ENCODE measurements at regions not wholly inside any gene's neighbourhood (a gene's known extent, or its start where the extent isn't known, plus 50 kb on each side); places are given as distances from the start of the nearest gene placed in this dataset.

DNA sequence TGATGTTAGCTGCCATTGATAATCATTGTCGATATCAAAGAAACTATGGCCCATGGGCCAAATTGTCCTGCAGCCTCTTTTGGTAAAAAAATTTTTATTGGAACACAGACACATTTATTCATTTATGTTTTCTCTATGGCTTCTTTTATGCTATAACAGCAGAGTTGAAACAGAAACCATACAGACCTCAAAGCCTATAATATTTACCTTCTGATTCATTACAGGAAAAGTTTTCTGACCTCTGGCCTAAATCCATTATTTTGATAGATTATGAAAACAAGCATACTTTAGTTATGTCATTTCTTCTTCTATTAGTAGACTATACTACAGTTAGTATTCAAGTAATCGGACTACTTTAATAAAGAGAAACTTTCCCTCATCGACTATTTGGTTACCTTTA is 349.7 kb upstream of the GALNT5 start:
- DNase-seq (ENCODE audit: extremely low read depth, low read depth) = no peak
- TF ChIP-seq, protein P1, sequence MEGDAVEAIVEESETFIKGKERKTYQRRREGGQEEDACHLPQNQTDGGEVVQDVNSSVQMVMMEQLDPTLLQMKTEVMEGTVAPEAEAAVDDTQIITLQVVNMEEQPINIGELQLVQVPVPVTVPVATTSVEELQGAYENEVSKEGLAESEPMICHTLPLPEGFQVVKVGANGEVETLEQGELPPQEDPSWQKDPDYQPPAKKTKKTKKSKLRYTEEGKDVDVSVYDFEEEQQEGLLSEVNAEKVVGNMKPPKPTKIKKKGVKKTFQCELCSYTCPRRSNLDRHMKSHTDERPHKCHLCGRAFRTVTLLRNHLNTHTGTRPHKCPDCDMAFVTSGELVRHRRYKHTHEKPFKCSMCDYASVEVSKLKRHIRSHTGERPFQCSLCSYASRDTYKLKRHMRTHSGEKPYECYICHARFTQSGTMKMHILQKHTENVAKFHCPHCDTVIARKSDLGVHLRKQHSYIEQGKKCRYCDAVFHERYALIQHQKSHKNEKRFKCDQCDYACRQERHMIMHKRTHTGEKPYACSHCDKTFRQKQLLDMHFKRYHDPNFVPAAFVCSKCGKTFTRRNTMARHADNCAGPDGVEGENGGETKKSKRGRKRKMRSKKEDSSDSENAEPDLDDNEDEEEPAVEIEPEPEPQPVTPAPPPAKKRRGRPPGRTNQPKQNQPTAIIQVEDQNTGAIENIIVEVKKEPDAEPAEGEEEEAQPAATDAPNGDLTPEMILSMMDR (IDR thresholded peaks at IDR 0.05; ENCODE audit: low read depth, low read length) = no peak

DNA sequence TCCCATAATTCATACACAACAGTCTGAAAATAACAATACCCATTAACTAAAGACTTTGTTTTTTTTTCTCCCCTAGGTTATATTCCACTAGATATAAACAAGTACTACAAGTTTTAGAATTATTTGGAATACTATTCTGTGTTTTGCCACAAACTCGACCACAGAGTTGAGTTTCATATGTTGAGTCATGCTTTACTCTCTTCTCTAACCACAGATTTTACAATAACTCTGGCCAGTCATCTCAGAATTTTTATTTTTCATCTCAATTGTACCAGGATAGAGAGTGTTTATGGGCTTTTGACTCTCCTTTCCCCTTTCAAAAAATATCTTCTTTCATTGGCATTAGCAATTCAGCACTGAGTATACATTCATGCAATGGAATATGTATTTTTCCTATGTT is 348.7 kb upstream of the GALNT5 start:
- peak; percentile 37 for DNase-seq (ENCODE audit: extremely low read depth, low read depth)
- TF ChIP-seq, protein P1 (IDR thresholded peaks at IDR 0.05; ENCODE audit: low read depth, low read length) = no peak

DNA sequence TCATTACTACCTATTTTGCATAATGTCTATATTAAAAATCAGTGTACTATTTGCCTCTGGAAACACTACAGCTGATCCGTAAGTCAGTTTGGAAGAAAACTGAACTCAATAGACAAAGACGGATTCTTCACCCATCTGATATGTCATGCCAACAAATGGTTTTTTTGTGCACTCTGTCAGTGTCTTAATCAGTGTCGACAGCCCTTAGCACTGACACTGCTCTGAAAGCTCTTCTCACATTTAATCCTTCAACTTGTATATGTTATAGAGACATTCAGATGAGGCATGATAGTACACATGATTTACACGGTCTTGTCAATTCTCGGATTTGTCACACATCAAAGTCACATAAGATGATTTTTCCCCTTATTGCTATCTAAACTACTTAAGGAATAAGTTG is 347.5 kb upstream of the GALNT5 start:
- TF ChIP-seq, protein P1 (IDR thresholded peaks at IDR 0.05; ENCODE audit: low read depth, low read length) = no peak
- DNase-seq (ENCODE audit: extremely low read depth, low read depth) = no peak

DNA sequence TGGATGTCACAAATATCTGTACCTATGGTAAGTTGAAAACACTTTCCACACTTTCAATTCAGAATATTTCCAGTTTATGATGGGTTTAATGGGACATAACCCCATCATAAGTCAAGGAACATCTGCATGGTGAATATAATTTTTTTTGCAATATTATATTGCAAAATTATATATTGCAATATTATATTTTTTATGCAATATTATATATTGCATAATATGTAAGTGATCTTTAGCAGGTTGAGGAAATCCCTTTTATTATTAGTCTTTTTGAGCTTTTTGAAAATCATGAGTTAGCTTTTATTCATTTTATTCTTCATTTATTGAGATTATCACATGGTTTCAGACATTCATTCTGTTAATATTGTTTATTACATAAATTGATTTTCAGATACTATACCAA is 342.2 kb upstream of the GALNT5 start:
- TF ChIP-seq, protein P1 (IDR thresholded peaks at IDR 0.05; ENCODE audit: low read depth, low read length) = no peak
- DNase-seq (ENCODE audit: extremely low read depth, low read depth) = no peak

DNA sequence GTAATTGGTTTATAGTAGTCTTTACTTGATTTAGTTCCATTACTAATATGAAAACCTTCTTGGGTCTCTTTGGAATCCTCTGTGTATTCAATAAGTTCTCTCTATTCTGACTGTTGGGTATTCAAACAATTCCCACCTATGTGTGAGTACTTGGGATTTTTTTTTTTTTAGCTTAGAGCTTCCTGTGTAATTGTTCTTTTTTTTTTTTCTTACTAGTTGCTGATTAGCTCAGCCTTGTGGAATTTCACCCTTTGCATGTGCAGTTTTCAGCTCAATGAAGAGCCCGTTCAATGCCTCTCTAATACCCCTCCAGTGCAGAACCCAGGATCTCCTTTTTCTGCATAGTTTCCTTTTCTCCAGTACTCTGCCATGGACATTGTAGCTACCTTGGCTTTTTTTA is 339.1 kb upstream of the GALNT5 start:
- TF ChIP-seq, protein P1 (IDR thresholded peaks at IDR 0.05; ENCODE audit: low read depth, low read length) = no peak
- DNase-seq (ENCODE audit: extremely low read depth, low read depth) = no peak

DNA sequence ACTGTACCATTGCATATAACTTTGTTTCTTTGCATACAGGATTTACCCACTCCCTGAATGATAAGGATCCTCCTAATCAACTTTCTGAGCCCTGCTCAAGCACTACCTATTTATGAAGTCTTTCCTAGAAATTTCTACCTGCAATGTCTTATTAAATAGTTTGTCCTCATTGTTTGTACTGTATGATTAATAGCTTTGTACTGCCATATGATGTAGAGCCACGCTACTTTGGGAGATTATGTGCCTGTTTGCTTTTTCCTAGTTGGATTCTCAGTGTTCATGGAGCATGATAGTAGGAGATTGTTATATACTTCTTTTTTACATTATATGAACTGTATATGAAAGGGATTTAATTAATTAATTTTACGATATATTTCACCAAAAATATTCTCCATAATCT is 327.1 kb upstream of the GALNT5 start:
- DNase-seq (ENCODE audit: extremely low read depth, low read depth) = no peak
- TF ChIP-seq, protein P1 (IDR thresholded peaks at IDR 0.05; ENCODE audit: low read depth, low read length) = no peak

DNA sequence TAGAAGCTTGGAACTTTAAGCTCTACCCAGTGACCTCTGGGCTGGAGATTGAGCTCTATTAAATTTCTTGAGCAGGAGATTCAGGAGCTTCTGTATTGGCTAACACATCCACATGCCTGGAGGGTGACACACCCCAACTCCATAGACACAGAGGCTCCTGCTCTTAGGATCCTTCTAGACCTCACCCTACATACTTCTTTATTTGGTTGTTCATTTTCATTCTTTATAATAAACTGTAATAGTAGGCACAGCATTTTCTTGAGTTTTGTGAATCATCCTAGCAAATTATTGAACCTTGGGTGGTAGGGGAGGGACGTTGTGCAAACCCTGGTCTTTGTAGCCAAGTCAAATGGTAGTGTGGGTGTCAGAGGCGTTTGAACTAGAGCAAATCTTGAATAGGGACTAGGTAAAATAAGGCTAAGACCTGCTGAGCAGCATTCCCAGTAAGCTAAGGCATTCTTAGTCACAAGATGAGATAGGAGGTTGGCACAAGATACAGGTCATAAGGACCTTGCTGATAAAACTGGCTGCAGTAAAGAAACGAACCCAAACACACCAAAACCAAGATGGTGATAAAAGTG is 323.8 kb upstream of the GALNT5 start:
- TF ChIP-seq, protein P1 (IDR thresholded peaks at IDR 0.05; ENCODE audit: low read depth, low read length) = no peak
- DNase-seq (ENCODE audit: extremely low read depth, low read depth) = no peak

All from AG09319 (cell line).